ENCODE measurements at regions not wholly inside any gene's neighbourhood (a gene's known extent, or its start where the extent isn't known, plus 50 kb on each side); places are given as distances from the start of the nearest gene placed in this dataset.

- no peak for DNase-seq
Measured at GRCh38 chr2:176544991-176545956, 276.0 kb downstream of the MTX2 start.

GRCh38 chr2:176546550-176546949 lies 277.3 kb downstream of the MTX2 start:
- DNase-seq: no peak

DNA sequence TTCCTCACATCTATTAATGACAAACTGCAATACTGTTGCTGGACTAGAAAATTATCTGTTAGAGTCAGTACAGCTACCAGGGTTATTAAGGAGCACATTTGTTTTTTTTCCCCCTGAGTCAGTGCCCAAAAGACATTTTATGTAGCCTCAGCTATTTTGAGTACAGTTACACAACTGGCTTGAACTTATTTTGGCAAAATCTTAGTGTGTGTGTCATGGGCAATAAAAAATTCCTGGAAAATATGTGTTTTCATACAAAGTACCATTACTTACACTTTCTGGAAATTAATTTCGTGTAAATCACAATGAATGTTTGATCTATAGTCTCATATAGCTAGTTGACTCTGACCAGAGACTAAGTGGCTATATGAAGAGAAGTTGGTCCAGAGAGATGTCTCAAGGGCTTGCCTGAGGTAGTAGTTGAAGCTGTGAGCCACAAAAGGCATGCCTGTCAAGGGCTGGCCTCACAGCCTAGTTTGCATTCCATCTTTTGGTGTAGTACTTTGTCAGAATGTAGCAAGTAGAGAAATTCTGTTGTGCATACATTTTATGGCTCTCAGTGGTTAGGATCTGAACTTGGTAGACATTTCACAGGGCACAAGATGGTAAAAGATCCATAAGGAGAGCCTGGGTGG lies 283.4 kb downstream of the MTX2 start:
- DNase-seq: no peak

- peak; percentile 36 for DNase-seq
Measured at GRCh38 chr2:176553685-176554100, 284.5 kb downstream of the MTX2 start.

DNA sequence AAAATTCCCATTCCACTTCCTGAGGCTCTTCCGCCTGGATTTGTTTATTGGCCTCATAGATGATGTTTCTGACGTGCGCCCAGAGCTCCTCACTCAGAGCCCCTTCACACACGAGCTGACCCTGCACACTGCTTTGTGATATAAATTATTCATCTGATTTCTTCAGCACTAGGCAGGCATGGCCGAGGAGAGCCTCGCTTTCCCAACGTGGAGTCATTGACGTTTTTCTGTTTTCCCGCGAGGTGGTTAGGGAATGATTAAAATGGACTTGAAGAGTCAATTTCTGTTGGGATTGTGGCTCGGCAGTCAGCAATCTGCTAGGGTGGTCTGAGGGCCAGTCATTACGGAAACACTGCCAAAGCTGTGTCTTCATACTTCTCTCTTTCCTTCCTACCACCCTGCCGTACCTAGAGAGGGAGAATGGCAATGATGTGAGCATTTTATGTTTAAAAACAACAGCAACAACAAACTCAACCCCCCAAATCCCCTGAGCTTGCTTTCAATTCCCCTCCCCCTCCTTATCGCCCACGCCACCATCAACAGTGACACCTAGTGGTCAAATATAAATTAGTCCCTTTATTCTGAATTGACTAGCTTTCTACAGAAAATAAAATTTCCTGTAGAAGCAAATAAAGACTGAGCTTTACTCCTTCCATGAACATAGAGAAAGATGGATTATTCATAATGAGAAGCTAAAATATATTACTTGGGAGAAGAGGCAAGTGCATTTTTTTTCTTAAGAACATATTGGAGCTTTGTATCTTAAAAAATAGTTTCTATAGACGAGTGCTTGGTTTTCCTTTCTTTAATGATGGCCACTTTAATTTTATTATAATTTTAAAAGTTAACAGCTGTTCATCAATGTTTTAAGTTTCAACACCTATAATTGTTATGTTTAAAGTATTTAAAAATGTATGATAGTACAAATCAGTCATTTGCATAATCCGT lies 285.1 kb downstream of the MTX2 start:
- DNase-seq: peak; percentile 80

GRCh38 chr2:176555112-176555511 lies 285.9 kb downstream of the MTX2 start:
- DNase-seq: no peak

DNA sequence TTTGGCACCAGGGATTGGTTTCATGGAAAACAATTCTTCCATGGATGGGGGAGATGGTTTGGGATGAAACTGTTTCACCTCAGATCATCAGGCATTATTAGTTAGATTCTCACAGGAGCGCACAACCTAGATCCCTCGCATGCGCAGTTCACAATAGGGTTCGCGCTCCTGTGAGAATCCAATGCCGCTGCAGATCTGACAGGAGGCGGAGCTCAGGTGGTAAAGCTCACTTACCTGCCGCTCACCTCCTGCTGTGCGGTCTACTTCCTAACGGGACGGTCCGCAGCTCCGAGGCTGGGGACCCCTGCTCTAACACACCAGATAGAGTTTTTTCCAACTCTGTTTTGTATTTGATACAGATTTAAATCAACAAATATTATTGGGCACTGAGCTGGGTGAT lies 286.5 kb downstream of the MTX2 start:
- no peak for DNase-seq

DNA sequence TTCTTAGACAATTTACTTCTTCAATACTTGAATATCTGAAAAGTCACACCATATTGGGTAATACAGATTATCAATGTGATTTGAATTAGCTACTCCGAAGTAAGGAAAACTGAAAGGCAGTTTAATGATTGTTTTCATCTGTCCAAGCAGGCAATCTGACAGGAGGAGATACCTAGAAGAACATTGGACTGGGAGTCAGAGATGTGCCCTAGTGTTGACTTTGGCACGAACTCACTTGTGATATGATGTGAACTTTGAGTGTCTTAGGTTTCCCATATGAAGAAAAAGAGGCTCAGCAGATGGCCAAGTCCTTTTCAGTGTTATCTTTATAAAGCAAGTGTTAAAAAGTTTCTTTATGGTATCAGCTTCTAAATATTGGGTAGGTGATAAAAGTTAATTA lies 287.1 kb downstream of the MTX2 start:
- DNase-seq: no peak

- no peak for DNase-seq
Measured at GRCh38 chr2:176557821-176558220, 288.6 kb downstream of the MTX2 start.

- no peak for DNase-seq
Measured at GRCh38 chr2:176558574-176559140, 289.4 kb downstream of the MTX2 start.

GRCh38 chr2:176560296-176560695 lies 291.1 kb downstream of the MTX2 start:
- no peak for DNase-seq

DNA sequence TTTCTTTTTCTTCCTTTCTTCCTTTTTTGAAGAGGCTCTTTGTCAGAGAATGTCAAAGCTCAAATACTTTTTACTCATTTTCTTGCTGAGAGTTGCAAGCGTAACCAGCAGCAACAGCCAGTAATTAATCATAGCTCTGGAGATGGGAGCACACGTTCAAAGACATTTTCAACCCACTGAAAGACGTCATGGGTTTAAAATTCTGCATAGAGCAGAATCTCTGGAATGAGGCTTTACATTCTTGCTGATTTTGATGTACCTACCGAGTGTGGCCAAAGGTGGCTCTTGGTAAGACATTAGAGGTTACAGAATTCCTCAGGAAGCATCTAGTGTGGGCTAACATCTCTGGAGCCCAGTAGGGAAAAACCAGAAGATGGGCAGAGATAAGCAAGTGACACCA lies 292.5 kb downstream of the MTX2 start:
- no peak for DNase-seq

- DNase-seq: no peak
Measured at GRCh38 chr2:176562359-176563078, 293.3 kb downstream of the MTX2 start.

DNA sequence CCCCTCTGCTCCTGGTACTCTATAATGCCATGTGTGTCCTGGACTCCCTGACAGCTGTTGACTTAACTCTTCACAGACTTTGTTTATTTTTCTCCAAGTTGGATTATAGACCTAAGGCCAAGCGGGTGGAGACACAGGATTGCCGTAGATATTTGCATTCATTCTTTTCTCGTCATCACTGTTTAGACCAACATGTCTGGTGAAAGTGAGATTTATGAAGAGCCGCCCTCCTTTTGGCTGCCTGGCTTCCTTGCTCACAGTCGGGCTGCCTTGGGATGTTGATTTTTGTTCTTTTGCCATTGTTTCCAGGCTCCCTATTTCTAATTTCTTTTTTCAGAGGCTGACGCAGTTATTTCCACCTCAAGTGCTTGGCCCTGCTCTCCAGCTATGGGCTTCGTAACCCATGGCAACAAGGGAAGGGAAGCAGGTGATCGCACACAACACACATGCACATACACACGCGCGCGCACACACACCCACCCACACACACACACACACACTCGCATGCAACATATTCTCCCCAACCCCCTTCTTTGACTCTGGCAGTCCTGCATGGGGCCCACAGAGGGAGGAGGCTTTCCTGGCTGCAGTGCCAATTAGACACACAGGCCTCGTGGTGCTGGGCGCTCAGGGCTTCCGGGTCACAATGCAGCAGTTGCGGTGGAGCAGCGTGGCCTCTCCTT lies 296.5 kb downstream of the MTX2 start:
- DNase-seq: no peak

GRCh38 chr2:176566496-176566895 lies 297.3 kb downstream of the MTX2 start:
- no peak for DNase-seq

DNA sequence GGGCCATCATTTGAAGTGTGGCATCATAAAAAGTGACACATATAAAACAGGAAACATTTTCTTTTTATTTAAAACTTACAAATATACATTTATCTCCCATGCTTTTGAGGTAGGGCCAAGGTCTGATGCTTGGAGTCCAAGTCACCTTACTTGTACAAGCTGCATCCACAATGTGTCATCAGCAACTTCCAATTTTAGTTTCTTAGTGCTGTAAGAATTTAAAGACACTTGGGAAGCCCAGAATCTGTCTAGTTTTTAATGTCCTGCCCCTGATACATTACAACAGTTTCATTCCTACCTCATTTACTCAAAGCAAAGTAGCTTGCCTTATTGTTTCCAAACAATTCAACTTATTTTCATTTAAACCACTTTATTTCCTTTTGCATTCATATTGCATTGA lies 297.7 kb downstream of the MTX2 start:
- no peak for DNase-seq

GRCh38 chr2:176567361-176567760 lies 298.1 kb downstream of the MTX2 start:
- DNase-seq: no peak

- DNase-seq: no peak
Measured at GRCh38 chr2:176569574-176569973, 300.3 kb downstream of the MTX2 start.

- no peak for DNase-seq
Measured at GRCh38 chr2:176573612-176574483, 304.6 kb downstream of the MTX2 start.

GRCh38 chr2:176574484-176575236 lies 305.4 kb downstream of the MTX2 start:
- no peak for DNase-seq

Measured in hematopoietic multipotent progenitor cell treated with erythropoietin and hydrocortisone succinate and interleukin-3 and kit ligand, for 6 days (in vitro differentiated cells).